GM03348 (cell line): ENCODE measurements at regions not wholly inside any gene's neighbourhood (a gene's known extent, or its start where the extent isn't known, plus 50 kb on each side); places are given as distances from the start of the nearest gene placed in this dataset.
"Not testable (repeated sequence)": the region's sequence is repeated elsewhere in the genome, so short reads cannot be mapped to it uniquely, and the experiment has no call there.

ENCODE experiments used
- DNase-seq: peaks from one replicate; pipeline ENCODE4 v3.0.0; 2012; ENCODE audit warnings: low spot score

GRCh38 chr5:74461251-74461650 lies 179.3 kb downstream of the ENC1 start:
- no peak for DNase-seq

GRCh38 chr5:74460694-74461093 lies 179.8 kb downstream of the ENC1 start:
- no peak for DNase-seq

GRCh38 chr5:74459984-74460383 lies 180.5 kb downstream of the ENC1 start:
- no peak for DNase-seq

GRCh38 chr5:74457876-74458275 lies 182.7 kb downstream of the ENC1 start:
- DNase-seq, result no peak

GRCh38 chr5:74454263-74455030 lies 186.1 kb downstream of the ENC1 start:
- no peak for DNase-seq

GRCh38 chr5:74452856-74453255 lies 187.7 kb downstream of the ENC1 start:
- DNase-seq, result no peak

- DNase-seq, result no peak
These were observed 190.4 kb downstream of the ENC1 start for GRCh38 chr5:74450095-74450494.

- no peak for DNase-seq
These were observed 193.7 kb downstream of the ENC1 start for GRCh38 chr5:74446725-74447241.

GRCh38 chr5:74442466-74442865 lies 198.1 kb downstream of the ENC1 start:
- no peak for DNase-seq

- DNase-seq, result no peak
These were observed 198.9 kb downstream of the ENC1 start for GRCh38 chr5:74441616-74442015.

GRCh38 chr5:74440341-74440740 lies 200.2 kb downstream of the ENC1 start:
- no peak for DNase-seq

GRCh38 chr5:74437870-74438269 lies 202.7 kb downstream of the ENC1 start:
- DNase-seq, result not testable (repeated sequence)

- DNase-seq, result peak; percentile 58
These were observed 206.4 kb downstream of the ENC1 start for GRCh38 chr5:74433896-74434829.

GRCh38 chr5:74433255-74433895 lies 207.2 kb downstream of the ENC1 start:
- peak; percentile 41 for DNase-seq

- DNase-seq, result no peak
These were observed 207.8 kb downstream of the ENC1 start for GRCh38 chr5:74432721-74433120.

- DNase-seq, result no peak
These were observed 208.3 kb downstream of the ENC1 start for GRCh38 chr5:74432216-74432615.

- no peak for DNase-seq
These were observed 209.2 kb downstream of the ENC1 start for GRCh38 chr5:74431290-74431669.

GRCh38 chr5:74430631-74431289 lies 209.8 kb downstream of the ENC1 start:
- no peak for DNase-seq

- DNase-seq, result no peak
These were observed 211.0 kb downstream of the ENC1 start for GRCh38 chr5:74429495-74429894.

- DNase-seq, result no peak
These were observed 211.7 kb downstream of the ENC1 start for GRCh38 chr5:74428876-74429275.

- DNase-seq, result no peak
These were observed 212.3 kb downstream of the ENC1 start for GRCh38 chr5:74428275-74428674.

GRCh38 chr5:74426506-74426905 lies 214.0 kb downstream of the ENC1 start:
- no peak for DNase-seq
